T-helper 1 cell treated with Interleukin-12 subunit alpha and Interleukin-12 subunit beta and Interleukin-4 antibody, amounts not matched to agents 30 ng/mL and 1 ng/mL, for 36 hours (primary cell): ENCODE measurements at regions not wholly inside any gene's neighbourhood (a gene's known extent, or its start where the extent isn't known, plus 50 kb on each side); places are given as distances from the start of the nearest gene placed in this dataset.

Source experiments
- intact Hi-C: fragments of 100-400 bp; cut with micrococcal nuclease; formaldehyde crosslinking; loops from one replicate; pipeline ENCODE4 v1.15.1; 2024

DNA sequence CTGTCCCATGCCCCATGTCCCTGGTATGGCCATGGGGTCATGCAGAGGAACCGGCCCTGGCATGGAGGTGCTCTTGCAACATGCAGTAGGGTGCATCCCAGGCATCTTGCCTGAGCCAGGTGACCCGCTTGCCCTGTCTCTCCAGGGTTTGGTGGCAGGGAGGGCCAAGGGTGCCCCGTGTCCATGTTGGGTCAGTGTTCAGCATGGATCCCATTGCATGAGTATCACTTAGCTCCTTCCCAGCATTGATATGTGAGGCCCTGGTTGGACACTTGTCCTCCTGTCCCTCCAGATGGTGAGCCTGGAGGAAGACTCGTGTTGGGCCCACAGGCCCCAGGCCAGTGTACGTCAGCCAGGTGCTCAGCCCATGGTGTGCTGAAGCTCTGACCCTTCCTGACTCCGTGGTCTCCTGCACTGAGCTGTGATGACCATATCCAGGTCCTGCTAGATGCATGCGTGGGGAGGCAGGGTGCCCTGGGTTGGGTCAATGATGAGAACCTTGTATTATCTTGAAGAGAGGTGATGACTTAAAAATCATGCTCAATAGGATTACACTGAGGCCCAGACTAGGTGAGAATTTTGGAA is 205.0 kb downstream of the UBE3A start:
- intact Hi-C loops = no loop called here

DNA sequence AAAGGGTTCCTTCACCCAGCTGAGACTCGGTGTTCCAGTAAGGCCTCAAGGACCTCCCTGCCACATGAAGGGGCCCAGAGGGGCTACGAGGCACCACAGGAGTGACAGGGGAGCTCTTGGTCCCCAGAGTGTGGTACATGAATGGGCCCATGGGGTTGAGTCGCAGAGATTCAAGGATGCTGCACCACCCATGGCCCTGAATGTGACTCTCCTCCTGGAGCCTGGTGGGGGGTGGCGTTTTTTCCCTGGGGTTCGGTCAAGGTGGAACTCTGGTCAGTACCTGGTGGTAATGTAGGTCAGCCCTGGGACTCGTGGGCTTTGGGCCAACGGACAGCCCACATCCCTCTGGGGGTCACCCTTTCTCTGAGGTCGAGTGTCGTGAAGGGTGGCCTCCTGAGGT is 204.0 kb downstream of the UBE3A start:
- intact Hi-C loops = no loop called here

DNA sequence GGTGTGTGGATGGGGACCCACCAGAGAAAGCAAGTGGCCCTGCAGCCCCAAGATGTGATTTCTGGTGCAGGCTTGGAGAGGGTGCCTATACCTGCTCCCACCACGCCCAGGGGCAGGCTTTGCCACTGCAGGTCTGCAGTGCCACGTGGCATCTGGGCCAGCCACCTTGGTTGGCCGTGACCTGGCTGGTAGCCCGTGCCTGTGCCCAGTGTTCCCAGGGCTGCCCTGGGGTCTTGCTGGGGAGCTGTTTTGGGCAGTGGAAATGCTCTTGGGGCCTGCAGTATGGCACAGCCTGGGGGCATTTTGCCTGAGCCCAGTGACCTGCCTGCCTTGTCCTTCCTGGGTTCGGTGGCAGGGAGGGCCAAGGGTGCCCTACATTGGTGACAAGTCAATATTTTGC is 203.4 kb downstream of the UBE3A start:
- intact Hi-C loops = no loop called here

- intact Hi-C loops = no loop called here
Observed at GRCh38 chr15:25236143-25236860, 202.5 kb downstream of the UBE3A start.

- intact Hi-C loops = no loop called here
Observed at GRCh38 chr15:25236861-25237155, 202.0 kb downstream of the UBE3A start.

- intact Hi-C loops = no loop called here
Observed at GRCh38 chr15:25237291-25237978, 201.4 kb downstream of the UBE3A start.

DNA sequence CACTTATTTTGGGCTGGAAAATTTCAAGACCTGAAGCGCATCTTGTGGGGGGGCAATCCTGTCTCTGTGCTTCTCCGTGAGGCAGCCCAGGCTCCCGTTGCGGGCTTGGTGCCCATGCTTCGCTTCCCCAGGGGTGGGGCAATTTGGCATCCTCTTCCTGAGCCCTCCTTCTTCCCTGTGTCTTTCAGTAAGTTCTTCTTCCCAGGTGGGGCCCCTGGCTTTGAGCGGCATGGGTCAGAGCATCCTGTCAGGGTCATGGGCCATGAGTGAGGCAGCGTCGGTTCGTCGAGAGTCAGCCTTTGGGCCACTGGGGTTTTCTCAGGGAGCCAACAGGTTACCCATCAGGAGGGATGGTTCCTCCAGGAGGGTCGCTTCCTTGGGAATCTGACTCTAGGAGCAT is 200.7 kb downstream of the UBE3A start:
- intact Hi-C loops = no loop called here

DNA sequence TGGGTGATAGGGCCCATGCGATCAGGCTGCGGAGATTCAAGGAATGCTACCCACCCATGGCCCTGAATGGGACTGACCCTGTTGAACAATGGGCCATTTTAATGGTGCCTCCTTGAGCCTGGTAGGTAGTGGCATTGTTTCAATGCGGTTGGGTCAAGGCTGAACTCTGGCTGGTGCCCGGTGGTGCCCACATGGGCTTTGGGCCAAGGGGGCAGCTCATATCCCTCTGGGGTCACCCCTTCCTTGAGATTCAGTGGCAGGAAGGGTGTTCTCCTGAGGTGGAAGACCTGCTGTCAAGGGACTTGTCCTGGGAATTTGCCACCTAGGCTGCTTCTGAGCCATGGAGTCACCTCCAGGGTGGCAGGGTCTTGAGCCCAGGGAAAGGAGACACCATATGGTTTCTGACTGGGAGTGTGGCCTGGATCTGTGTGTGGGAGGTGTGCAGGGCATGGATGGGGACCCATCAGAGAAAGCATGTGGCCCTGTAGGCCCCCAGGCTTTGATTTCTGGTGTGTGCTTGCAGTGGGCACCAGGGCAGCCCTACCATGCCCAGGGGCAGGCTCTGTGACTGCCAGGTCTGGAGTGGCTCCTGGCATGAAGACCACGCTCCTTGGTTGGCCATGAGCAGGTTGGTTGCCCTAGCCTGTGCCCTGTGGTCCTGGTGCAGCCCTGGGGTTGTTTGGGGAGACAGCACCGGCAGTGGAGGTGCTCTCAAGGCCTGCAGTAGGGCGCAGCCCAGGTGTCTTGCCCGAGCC is 199.9 kb downstream of the UBE3A start:
- intact Hi-C loops = no loop called here

- intact Hi-C loops = no loop called here
Observed at GRCh38 chr15:25239471-25240345, 199.1 kb downstream of the UBE3A start.

GRCh38 chr15:25240461-25241021 is 198.3 kb downstream of the UBE3A start:
- intact Hi-C loops = no loop called here

GRCh38 chr15:25241241-25241801 is 197.5 kb downstream of the UBE3A start:
- intact Hi-C loops = no loop called here

DNA sequence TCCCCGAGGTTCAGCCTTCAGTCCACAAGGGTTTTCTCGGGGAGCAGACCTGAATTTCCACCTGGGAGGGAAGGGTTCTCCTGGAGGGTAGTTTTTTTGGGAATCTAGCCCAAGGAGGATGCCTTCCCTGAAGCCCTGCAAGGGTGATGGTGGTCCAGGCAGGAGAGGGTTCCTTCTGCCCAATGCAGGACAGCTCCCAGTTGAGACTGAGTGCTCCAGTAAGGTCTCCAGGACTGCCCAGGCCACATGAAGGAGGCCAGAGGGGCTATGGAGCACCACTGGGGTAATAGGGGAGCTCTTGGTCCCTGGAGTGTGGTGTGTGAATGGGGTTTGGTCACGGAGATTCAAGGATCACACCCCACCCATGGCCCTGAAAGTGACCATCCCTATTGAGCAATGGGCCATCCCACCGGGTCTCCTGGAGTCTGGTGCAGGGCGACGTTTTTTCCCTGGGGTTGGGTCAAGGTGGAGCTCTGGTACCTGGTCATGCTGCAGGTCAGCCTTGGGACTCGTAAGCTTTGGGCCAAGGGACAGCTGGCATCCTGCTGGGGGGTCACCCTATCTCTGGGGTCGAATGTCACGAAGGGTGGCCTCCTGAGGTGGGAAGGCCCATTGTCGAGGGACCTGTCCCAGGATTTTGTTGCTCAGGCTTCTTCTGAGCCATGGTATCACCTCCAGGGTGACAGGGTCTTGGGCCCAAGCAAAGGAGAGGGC is 196.5 kb downstream of the UBE3A start:
- intact Hi-C loops = no loop called here

DNA sequence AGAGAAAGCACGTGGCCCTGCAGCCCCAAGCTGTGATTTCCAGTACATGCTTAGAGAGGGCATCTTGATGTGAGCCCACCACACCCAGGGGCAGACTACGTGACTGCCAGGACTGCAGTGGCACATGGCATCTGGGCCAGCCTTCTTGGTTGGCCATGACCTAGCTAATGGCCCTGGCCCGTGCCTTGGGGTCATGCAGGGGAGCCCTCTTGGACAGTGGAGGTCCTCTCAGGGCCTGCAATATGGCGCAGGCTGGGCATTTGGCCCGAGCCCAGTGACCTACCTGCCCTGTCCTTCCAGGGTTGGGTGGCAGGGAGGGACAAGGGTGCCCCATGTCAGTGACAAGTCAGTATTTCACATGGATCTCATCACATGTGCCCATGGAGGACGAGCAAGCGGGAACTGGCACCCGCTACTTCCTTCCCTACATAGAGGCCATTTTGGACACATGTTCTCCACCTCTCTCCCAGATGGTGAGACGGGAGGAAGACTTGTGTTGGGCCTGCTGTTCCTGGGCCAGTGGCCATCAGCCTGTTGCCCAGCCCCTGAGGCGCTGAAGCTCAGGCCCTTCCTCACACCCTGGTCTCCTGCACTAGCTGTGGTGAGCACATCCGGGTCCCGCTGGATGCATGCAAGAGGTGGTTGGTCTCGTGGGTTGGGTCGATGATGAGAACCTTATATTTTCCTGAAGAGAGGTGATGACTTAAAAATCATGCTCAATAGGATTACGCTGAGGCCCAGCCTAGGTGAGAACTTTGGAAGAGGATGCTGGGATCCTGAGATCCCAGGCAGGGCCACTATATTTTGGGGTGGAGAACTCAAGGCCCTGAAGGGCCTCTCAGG is 195.6 kb downstream of the UBE3A start:
- intact Hi-C loops = no loop called here

DNA sequence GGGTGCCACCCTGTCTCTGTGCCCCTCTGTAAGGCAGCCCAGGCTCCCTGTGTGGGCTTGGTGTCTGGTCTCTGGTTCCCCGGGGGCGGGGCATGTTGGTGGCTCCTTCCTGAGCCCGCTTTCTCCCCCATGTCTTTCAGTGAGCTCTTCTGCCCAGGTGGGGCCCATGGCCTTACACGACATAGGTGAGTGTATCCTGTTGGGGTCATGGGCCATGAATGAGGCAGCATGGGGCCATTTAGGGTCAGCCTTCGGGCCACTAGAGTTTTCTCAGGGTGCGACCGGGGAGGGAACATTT is 195.1 kb downstream of the UBE3A start:
- intact Hi-C loops = no loop called here

DNA sequence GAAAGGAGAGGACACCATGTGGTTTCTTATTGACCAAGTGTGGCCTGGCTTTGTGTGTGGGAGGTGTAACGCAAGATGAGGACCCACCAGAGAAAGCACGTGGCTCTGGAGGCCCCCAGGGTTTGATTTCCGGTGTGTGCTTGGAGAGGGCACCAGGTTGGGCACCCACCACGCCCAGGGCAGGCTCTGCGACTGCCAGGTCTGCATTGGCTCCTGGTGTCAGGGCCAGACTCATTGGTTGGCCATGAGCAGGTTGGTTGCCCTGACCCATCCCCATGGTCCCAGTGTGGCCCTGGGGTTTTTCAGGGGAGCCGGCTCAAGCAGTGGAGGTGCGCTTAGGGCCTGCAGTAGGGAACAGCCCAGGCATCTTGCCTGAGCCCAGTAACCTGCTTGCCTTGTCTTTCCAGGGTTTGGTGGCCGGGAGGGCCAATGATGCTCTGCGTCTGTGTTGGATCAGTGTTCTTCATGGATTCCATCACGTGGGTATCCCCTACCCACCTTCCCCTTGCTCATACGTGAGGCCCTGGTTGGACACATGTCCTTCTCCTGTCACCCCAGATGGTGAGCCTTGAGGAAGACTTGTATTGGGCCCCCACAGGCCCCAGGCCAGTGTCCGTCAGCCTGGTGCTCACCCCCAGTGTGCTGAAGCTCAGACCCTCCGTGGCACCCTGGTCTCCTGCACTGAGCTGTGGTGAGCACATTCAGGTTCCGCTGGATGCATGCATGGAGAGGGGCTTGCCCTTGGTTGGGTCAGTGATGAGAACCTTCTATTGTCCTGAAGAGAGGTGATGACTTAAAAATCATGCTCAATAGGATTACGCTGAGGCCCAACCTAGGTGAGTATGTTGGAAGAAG is 193.9 kb downstream of the UBE3A start:
- intact Hi-C loops = no loop called here

DNA sequence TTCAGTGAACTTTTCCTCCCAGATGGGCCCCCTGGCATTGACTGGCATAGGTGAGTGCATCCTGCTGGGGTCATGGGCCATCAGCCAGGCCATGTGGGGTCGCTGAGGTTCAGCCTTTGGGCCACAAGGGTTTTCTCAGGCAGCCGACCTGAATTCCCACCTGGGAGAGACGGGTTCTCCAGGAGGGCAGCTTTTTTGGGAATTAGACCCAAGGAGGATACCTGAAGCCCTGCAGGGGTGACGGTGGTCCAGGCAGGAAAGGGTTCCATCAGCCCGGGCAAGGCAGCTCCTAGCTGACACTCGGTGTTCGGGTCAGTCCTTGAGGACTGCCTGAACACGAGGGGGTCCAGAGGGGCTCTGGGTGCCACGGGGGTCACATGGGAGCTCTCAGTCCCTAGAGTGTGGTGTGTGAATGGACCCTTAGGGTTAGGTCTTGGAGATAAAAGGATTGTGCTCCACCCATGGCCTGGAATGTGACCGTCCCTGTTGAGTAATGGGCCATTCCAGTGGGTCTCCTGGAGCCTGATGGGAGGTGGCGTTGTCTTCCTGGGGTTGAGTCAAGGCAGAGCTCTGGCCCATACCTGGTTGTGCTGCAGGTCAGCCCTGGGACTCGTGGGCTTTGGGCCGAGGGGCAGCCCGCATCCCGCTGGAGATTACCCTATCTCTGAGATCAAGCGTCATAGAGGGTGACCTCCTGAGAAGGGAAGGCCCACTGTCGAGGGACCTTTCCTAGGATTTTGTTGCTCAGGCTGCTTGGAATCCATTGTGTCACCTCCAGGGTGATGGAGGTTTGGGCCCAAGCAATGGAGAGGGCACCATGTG is 192.8 kb downstream of the UBE3A start:
- intact Hi-C loops = no loop called here

- intact Hi-C loops = no loop called here
Observed at GRCh38 chr15:25246641-25247406, 192.0 kb downstream of the UBE3A start.
